Choroid plexus epithelial cell (primary cell): ENCODE measurements at regions not wholly inside any gene's neighbourhood (a gene's known extent, or its start where the extent isn't known, plus 50 kb on each side); places are given as distances from the start of the nearest gene placed in this dataset.

Experiments used
- DNase-seq: peaks from one replicate; pipeline ENCODE4 v3.0.0-alpha.2; 2010; ENCODE audit warnings: low read depth
- H3K4me3 ChIP-seq: 2 replicates; pipeline ENCODE4 v1.5.1; 2011; ENCODE audit warnings: low read depth, mild to moderate bottlenecking, control low read depth, low read length, moderate library complexity
- CTCF ChIP-seq: conservative IDR thresholded peaks from 2 replicates; pipeline ENCODE4 v1.5.1; 2011; ENCODE audit warnings: low read depth, mild to moderate bottlenecking, control low read depth, inconsistent platforms, low read length, moderate library complexity

- H3K4me3 ChIP-seq, result no peak overlapping the region
- TF ChIP-seq CTCF, result no peak
- DNase-seq, result no peak
Observed at GRCh38 chr9:89874351-89875321, 269.8 kb downstream of the GADD45G start.

GRCh38 chr9:89877051-89878002 lies 272.5 kb downstream of the GADD45G start:
- no peak for TF ChIP-seq CTCF
- no peak overlapping the region for H3K4me3 ChIP-seq
- DNase-seq, result no peak

- no peak for TF ChIP-seq CTCF
- H3K4me3 ChIP-seq, result no peak overlapping the region
- DNase-seq, result no peak
Observed at GRCh38 chr9:89878003-89878411, 273.2 kb downstream of the GADD45G start.

GRCh38 chr9:89878687-89879086 lies 273.9 kb downstream of the GADD45G start:
- H3K4me3 ChIP-seq, result no peak overlapping the region
- no peak for TF ChIP-seq CTCF

GRCh38 chr9:89879276-89879675 lies 274.5 kb downstream of the GADD45G start:
- DNase-seq, result no peak
- no peak overlapping the region for H3K4me3 ChIP-seq
- TF ChIP-seq CTCF, result no peak

More at GRCh38 chr9:89878687-89879086, 273.9 kb downstream of the GADD45G start:
- no peak for DNase-seq

- no peak for DNase-seq
- no peak for TF ChIP-seq CTCF
- H3K4me3 ChIP-seq, result no peak overlapping the region
Observed at GRCh38 chr9:89879701-89880100, 274.9 kb downstream of the GADD45G start.
